Putamen (tissue), 1 donor: ENCODE measurements at regions not wholly inside any gene's neighbourhood (a gene's known extent, or its start where the extent isn't known, plus 50 kb on each side); places are given as distances from the start of the nearest gene placed in this dataset.
"Not testable (repeated sequence)": the region's sequence is repeated elsewhere in the genome, so short reads cannot be mapped to it uniquely, and the experiment has no call there.

Experiments
- DNase-seq: peaks from one replicate; pipeline ENCODE4 v3.0.0-alpha.2; 2016; ENCODE audit warnings: low spot score

DNA sequence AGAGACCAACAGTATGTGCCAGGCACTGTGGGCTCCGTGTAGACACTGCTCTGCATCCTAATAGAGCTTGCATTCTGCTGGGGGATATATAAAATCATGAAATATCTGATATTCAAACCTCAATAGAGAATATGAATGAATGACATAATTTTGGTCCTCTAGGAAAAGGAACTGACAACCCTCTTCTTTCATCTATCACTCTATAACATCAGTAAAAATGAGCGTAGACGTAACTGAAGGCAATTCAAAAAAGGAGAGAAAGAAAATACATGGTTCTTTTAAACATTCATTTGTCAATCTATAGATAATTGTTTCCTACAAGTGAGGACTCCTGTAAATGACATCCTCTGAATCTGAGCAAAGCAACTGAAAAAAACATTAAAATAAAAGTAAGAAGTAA is 607.4 kb upstream of the LRRN3 start:
- no peak for DNase-seq

DNA sequence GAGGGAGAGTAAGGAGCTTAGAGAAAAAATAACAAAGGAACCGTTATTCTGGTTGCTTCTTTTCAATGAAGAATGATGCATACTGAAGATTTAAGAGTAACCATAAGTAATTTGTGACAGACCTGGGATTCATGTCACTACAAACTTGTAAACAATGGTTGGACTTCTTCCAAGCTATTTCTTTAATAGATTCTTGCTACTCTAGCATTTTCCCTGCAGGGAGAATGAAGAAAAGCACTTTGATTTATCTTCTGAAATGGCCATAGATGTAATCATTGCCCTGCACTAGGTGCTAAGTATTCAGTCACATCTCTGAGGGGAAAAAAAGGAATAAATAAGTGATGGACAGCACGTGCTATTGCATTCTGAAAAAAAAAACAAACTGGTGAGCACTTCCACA is 606.6 kb upstream of the LRRN3 start:
- DNase-seq, result no peak

DNA sequence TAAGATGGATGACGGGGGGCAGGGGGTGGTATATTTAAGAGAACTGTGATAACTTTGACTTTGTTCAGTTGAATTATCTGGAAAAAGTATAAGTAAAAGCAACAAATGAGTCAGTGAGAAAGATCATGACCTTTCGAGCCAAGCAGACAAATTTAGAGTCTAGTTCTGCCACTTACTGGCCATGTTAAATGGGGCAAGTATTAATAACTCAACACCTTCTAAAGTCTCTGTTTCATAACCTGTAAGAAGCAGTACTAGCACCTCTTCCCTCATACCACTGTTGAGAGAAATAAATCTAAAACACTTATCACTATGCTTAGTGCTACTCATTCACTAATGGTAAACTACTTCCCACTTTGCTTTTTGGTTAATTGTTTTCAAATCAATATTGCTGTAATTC is 604.4 kb upstream of the LRRN3 start:
- no peak for DNase-seq

- DNase-seq, result no peak
Observed at GRCh38 chr7:110502888-110503465, 588.0 kb upstream of the LRRN3 start.

DNA sequence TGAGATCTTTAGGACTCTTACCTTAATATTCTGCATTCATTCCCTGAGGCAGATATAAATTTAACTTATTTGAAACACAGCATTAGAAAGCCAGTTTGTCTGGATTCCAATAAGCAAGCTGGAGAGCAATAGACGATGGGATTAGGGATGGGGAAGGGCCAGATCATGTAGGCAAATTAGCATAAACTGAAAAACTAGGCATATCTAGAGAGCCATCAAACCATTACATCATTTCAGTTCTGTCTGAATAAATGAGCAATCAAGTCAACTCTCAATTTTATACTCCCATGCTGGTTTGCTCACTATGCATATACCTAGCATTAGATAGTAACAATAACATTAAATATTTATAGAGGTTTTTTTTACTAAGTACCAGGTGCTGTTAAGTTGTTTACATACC is 583.6 kb upstream of the LRRN3 start:
- no peak for DNase-seq

GRCh38 chr7:110507832-110508231 is 583.1 kb upstream of the LRRN3 start:
- no peak for DNase-seq

GRCh38 chr7:110514975-110515551 is 575.9 kb upstream of the LRRN3 start:
- not testable (repeated sequence) for DNase-seq

DNA sequence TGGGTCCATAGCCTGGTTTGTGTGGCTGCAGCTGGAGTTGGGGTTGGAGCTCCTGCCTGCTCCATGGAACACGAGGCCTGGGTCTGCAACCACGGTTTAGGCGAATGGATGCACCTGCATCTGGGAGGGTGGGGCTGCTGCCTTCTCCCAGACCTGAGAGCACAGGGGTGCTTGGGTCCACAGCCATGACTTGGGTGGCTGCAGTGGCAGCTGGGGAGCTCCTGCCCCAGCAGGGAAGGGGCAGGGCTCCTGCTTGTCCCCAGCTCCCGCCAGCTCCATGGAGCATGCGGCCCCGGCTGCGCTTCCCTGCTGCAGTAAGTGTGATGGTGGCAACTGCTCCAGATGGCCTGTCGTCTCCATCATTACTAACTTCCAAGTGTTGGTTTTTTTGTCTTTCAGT is 571.1 kb upstream of the LRRN3 start:
- DNase-seq, result no peak

GRCh38 chr7:110521357-110521911 is 569.5 kb upstream of the LRRN3 start:
- DNase-seq, result no peak

DNA sequence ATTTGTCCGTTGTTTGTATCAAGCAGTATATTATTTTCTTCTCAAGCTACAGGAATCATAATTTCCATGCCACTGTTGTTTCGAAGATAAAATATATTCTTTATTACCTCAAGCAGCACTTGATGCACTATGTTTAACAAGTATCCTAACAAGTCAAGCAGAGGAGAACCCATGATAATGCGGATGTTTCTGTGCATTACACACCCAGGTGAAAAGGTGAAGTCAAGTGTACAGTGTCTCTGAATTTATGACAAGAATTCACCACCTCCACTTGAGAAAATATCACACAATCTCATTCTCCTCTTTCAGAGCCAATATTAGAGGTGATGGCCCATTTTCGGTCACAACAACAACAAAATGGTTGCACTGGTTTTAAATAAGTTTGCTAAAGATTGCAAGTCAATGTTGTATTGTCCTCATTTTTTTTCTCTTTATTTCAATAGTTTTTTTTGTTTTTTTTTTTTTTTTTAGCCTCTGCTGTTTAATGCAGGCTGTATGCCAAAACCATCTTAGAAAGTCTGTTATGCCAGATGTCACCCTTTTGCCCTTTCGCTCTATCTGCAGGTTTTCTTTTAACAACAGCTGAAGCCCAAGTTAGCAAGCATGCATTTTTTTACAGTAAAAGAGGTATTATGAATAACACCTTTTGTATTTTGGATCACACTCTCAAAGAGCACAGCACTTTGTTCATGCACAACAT is 568.7 kb upstream of the LRRN3 start:
- DNase-seq, result no peak

DNA sequence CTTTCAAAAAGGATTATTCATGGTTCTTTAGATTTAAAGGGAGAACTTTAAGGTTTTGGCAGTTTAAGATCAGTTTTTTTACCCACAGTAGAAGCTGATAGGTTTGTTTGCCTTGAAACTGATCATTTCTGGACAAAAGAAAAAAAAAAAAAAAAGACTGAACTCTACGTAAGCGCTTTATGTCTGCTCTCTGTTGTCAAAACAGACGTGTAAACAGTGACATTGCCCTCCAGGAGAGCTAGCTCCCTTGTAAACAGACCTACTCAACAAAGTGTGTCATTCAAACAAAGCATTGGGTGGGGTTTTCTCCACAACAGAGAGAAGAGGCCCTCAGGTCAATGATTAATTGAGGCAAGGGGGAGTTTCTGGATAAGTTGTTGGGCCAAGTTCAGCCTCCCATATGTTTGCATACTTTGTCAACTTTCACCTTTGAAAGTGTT is 568.1 kb upstream of the LRRN3 start:
- no peak for DNase-seq

DNA sequence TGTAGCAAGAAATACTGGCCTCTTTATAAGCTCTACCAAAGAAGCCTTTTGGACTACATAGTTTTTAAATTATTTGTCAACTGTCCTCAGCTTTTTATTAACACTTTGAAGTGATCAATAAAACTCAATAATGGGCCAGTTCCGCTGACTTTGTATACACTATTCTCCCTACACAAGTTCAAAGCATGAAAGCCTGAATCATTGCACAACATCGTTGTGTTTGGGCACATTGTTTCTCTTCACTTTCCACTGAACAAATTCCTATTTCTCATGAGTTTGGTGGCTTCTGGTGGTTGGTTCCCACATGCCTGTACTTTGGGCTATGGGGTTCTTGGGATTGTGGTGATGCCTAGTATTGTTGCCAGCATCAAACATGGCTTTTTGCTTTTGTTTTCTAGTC is 561.8 kb upstream of the LRRN3 start:
- no peak for DNase-seq

DNA sequence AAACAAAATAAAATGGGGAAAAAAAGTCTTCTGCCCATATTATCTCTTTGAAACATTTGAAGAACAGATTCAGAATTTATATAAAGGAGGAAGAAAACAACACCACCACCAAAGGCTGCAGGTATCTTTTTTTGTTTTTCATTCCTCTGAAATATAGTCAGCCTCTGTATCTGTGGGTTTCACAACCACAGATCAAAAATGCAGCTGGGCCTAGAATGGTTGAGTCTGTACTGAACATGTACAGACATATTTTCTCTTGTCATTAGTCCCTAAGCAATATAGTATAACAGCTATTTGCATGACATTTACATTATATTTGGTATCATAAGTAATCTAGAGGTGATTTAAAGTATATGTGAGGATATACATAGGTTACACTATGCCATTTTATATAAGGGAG is 559.7 kb upstream of the LRRN3 start:
- DNase-seq, result no peak

GRCh38 chr7:110534241-110534931 is 556.5 kb upstream of the LRRN3 start:
- no peak for DNase-seq

GRCh38 chr7:110539216-110539615 is 551.7 kb upstream of the LRRN3 start:
- DNase-seq, result no peak

DNA sequence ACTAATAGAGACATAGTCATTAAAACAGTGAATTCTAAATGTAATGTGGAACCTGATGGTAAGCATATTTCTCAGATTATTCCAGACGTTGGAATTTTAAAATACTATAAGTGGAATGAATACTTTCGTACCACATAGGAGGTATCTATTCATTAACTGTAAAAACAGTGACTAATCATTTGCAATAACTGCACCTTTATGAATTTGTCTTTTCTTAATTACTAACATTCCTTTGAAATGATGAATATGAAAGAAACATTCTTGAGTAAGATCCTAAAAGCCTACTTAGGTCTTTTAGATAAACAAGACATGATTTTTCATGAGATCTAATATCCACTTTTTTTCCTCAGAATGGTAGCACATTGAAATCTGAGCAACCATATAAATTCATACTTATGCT is 549.0 kb upstream of the LRRN3 start:
- no peak for DNase-seq

GRCh38 chr7:110544194-110544593 is 546.7 kb upstream of the LRRN3 start:
- no peak for DNase-seq

DNA sequence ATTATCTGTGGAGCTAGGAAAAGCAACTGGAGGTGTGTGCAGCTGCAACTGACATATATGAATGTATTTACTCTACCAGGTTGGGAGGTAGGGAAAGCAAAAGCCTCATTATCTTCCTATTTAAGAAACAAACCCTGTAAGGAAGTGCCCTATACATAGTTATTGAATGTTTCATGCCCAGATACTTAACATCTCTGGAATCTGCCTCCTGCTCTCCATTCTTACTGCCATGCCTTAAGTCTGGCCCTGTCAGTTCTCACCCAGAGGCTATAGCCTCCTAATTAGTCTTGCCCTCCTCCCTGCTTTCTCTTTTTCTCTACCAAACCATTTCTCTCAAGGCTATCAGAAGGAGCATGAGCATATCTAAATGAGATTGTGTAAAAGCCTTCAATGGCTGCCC is 542.6 kb upstream of the LRRN3 start:
- no peak for DNase-seq

GRCh38 chr7:110557136-110557535 is 533.8 kb upstream of the LRRN3 start:
- DNase-seq, result no peak

DNA sequence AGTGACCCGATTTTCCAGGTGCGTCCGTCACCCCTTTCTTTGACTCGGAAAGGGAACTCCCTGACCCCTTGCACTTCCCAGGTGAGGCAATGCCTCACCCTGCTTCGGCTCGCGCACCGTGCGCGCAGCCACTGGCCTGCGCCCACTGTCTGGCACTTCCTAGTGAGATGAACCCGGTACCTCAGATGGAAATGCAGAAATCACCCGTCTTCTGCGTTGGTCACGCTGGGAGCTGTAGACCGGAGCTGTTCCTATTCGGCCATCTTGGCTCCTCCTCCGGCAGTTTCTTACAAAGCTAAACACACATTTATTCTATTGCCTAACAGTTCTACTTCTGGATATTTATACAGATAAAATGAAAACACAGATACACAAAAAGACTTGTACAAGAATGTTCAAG is 527.6 kb upstream of the LRRN3 start:
- DNase-seq, result not testable (repeated sequence)

GRCh38 chr7:110564246-110564645 is 526.7 kb upstream of the LRRN3 start:
- no peak for DNase-seq

DNA sequence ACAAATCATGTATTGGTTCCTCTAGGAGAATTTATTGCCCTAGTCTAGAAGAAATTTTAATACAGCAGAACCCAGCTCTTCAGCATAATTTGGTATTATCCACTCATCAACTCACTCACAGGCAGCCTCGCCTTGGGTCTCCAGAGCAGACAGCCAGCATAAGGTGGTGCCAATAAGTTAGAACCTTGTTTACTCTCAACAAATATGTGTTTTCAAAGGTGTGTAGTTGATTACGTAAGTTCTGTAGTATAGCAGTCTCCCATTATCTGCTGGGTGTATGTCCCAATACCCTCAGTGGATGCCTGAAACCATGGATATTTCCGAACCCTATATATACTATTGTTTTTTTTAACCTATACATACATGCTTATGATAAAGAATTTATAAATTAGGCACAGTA is 522.5 kb upstream of the LRRN3 start:
- DNase-seq, result no peak

- no peak for DNase-seq
Observed at GRCh38 chr7:110568932-110569331, 522.0 kb upstream of the LRRN3 start.
